GM21619 (cell line): ENCODE measurements at regions not wholly inside any gene's neighbourhood (a gene's known extent, or its start where the extent isn't known, plus 50 kb on each side); places are given as distances from the start of the nearest gene placed in this dataset.
"Not testable (repeated sequence)": the region's sequence is repeated elsewhere in the genome, so short reads cannot be mapped to it uniquely, and the experiment has no call there.

ENCODE experiments used
- ATAC-seq: cut with Tn5 transposase; IDR thresholded peaks from one replicate; pipeline ENCODE4 v1.9.1; 2021; ENCODE audit not compliant: unreplicated experiment

GRCh38 chr18:11468617-11469016 lies 140.8 kb upstream of the SLC35G4 start:
- no peak for ATAC-seq

GRCh38 chr18:11468120-11468519 lies 141.3 kb upstream of the SLC35G4 start:
- ATAC-seq, result no peak

- no peak for ATAC-seq
These were observed 141.8 kb upstream of the SLC35G4 start for GRCh38 chr18:11467611-11468010.

- ATAC-seq, result no peak
These were observed 145.3 kb upstream of the SLC35G4 start for GRCh38 chr18:11464129-11464528.

- no peak for ATAC-seq
These were observed 150.9 kb upstream of the SLC35G4 start for GRCh38 chr18:11458447-11458846.

- ATAC-seq, result not testable (repeated sequence)
These were observed 151.5 kb upstream of the SLC35G4 start for GRCh38 chr18:11457853-11458252.

GRCh38 chr18:11454040-11454439 lies 155.4 kb upstream of the SLC35G4 start:
- ATAC-seq, result no peak

GRCh38 chr18:11444169-11444568 lies 165.2 kb upstream of the SLC35G4 start:
- not testable (repeated sequence) for ATAC-seq

GRCh38 chr18:11437046-11437445 lies 172.3 kb upstream of the SLC35G4 start:
- no peak for ATAC-seq

- no peak for ATAC-seq
These were observed 177.0 kb upstream of the SLC35G4 start for GRCh38 chr18:11432360-11432811.

- ATAC-seq, result no peak
These were observed 179.5 kb upstream of the SLC35G4 start for GRCh38 chr18:11429876-11430275.

- no peak for ATAC-seq
These were observed 184.2 kb upstream of the SLC35G4 start for GRCh38 chr18:11425211-11425610.

- ATAC-seq, result no peak
These were observed 190.1 kb upstream of the SLC35G4 start for GRCh38 chr18:11419338-11419737.

- no peak for ATAC-seq
These were observed 196.6 kb upstream of the SLC35G4 start for GRCh38 chr18:11412811-11413210.

GRCh38 chr18:11411048-11411447 lies 198.3 kb upstream of the SLC35G4 start:
- no peak for ATAC-seq

GRCh38 chr18:11408555-11409065 lies 200.8 kb upstream of the SLC35G4 start:
- ATAC-seq, result no peak

GRCh38 chr18:11407940-11408339 lies 201.5 kb upstream of the SLC35G4 start:
- ATAC-seq, result no peak

GRCh38 chr18:11405804-11406203 lies 203.6 kb upstream of the SLC35G4 start:
- no peak for ATAC-seq

- no peak for ATAC-seq
These were observed 208.7 kb upstream of the SLC35G4 start for GRCh38 chr18:11400703-11401102.

GRCh38 chr18:11398625-11399024 lies 210.8 kb upstream of the SLC35G4 start:
- ATAC-seq, result no peak

GRCh38 chr18:11392980-11393885 lies 216.2 kb upstream of the SLC35G4 start:
- ATAC-seq, result no peak

GRCh38 chr18:11392292-11392691 lies 217.1 kb upstream of the SLC35G4 start:
- ATAC-seq, result no peak
